Spinal cord (tissue), 9 donors: ENCODE measurements at regions not wholly inside any gene's neighbourhood (a gene's known extent, or its start where the extent isn't known, plus 50 kb on each side); places are given as distances from the start of the nearest gene placed in this dataset.

ENCODE experiments used
- DNase-seq, 6 donors: peaks; one replicate each; pipeline versions ENCODE4 v3.0.0 to v3.0.0-alpha.2; 2013 to 2015; ENCODE audit warnings: low spot score in 6 of 6, low read depth in 4 of 6
- H3K27ac ChIP-seq: one replicate; pipeline ENCODE4 v1.5.1; 2013; ENCODE audit warnings: low read depth, low read length, control low read depth
- H3K27me3 ChIP-seq: one replicate; pipeline ENCODE4 v1.6.1; 2013; ENCODE audit warnings: low read length; ENCODE audit not compliant: control insufficient read depth, insufficient read depth
- H3K36me3 ChIP-seq: one replicate; pipeline ENCODE4 v1.6.1; 2013; ENCODE audit warnings: low read length; ENCODE audit not compliant: control insufficient read depth, insufficient read depth
- H3K4me1 ChIP-seq: one replicate; pipeline ENCODE4 v1.6.1; 2013; ENCODE audit warnings: low read length; ENCODE audit not compliant: control insufficient read depth, insufficient read depth
- H3K4me3 ChIP-seq: one replicate; pipeline ENCODE4 v1.5.1; 2013; ENCODE audit warnings: low read depth, low read length, control low read depth
- H3K9me3 ChIP-seq: one replicate; pipeline ENCODE4 v1.6.1; 2013; ENCODE audit warnings: low read length; ENCODE audit not compliant: control insufficient read depth, insufficient read depth
- WGBS: methylation state at CpG from one replicate; pipeline ENCODE4 v1.1.5; 2013; ENCODE audit warnings: missing lambda C conversion rate; ENCODE audit not compliant: insufficient coverage; 5-methylcytosine and 5-hydroxymethylcytosine counted together
- donor health status: healthy.

DNA sequence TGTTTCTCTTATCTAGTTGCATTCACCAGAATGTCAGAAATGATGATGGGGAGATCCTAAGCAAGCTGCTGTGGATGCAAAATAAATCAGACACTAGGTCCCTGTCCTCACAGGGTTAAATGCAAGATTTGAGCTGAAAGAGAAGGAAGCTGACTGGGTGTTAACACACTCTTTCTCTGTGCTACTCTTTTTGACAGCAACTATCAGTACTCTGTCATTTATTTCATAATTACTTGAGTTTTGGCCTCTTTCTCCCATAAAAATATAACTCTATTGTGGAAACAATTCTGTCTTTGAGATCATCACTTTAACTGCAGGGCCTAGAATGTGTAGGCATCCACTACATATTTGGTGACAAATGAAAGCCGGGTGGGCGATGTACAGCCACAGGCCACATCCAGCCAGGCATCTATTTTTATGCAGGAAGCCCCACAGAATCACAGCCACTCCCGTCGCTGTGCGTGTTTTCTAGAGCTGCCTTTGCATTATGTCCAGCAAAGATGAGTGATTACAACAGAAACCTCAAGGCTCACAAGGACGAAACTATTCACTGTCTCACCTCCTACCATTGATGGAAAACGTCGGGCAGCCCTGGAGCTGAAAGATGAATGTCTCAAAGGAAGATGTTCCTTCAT is 849.0 kb downstream of the RNF144A start:
- Histone ChIP-seq H3K27ac (no peak overlapping the region), H3K27me3 (no peaks in the 10 kb centered on the region), H3K9me3 (peaks cover 8% of the 10 kb centered on the region), H3K36me3 (no peaks in the 10 kb centered on the region), H3K4me1 (no peaks in the 10 kb centered on the region), H3K4me3 (no peak overlapping the region)
- WGBS: 90% methylated on average over 5 of the region's 8 CpGs
- DNase-seq: peak in 1 of 6 donors; percentile 37

DNA sequence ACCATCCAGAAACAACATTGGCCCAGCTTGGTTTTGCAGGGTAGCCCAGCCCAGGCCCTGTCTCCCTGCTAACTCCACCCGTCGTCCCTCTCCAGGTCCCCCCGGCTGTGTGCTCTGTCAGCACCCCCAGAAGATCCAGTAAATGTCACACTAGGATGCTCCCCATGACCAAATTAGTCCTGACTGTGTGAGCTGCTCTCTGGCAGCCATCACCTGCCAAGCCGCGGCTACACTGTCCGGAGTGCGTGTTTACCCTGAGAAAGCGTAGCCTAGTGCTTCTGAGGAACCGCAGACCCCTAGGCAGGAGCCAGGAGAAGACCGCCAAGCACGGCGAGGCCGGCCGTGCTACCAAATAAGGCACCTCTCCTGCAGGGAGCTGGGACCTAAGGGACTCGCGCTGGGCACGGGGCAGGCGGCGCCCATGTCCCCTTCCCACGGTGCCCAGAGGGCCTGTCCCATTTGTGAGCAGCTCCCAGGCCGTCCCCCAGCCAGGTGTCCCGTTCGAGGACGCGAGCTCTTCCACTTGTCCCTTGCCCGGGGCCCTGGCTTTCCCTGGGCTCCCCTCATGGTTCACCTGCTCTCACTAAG is 849.9 kb downstream of the RNF144A start:
- no peaks in the 10 kb centered on the region for H3K4me1 ChIP-seq
- H3K36me3 ChIP-seq: no peaks in the 10 kb centered on the region
- no peak overlapping the region for H3K4me3 ChIP-seq
- 90% methylated on average over 26 of the region's 26 CpGs for WGBS
- no peaks in the 10 kb centered on the region for H3K27me3 ChIP-seq
- no peak overlapping the region for H3K27ac ChIP-seq
- H3K9me3 ChIP-seq: peaks cover 8% of the 10 kb centered on the region
- DNase-seq: no peak

DNA sequence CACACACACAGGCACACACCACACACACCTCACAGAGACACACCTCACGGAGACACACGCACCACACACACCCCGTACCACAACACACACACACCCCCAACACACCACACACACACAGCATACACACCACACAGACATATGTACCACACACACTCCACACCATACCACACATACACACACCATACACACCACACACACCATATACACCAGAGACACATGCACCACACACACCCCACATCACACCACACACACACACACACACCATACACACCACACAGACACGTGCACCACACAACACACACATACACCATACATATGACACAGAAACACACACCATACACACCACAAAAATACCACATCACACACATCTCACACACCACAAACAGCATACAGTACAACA is 850.7 kb downstream of the RNF144A start:
- peaks cover 8% of the 10 kb centered on the region for H3K9me3 ChIP-seq
- no peaks in the 10 kb centered on the region for H3K36me3 ChIP-seq
- WGBS: 93% methylated on average over 4 of the region's 4 CpGs
- no peak for DNase-seq
- H3K4me1 ChIP-seq: no peaks in the 10 kb centered on the region
- H3K27ac ChIP-seq: no peak overlapping the region
- H3K4me3 ChIP-seq: no peak overlapping the region
- no peaks in the 10 kb centered on the region for H3K27me3 ChIP-seq

GRCh38 chr2:7771781-7772180 is 854.6 kb downstream of the RNF144A start:
- Histone ChIP-seq H3K27me3 (no peaks in the 10 kb centered on the region), H3K4me1 (no peaks in the 10 kb centered on the region), H3K36me3 (no peaks in the 10 kb centered on the region), H3K9me3 (no peaks in the 10 kb centered on the region), H3K4me3 (no peak overlapping the region), H3K27ac (no peak overlapping the region)
- 89% methylated on average over 5 of the region's 5 CpGs for WGBS
- no peak for DNase-seq

DNA sequence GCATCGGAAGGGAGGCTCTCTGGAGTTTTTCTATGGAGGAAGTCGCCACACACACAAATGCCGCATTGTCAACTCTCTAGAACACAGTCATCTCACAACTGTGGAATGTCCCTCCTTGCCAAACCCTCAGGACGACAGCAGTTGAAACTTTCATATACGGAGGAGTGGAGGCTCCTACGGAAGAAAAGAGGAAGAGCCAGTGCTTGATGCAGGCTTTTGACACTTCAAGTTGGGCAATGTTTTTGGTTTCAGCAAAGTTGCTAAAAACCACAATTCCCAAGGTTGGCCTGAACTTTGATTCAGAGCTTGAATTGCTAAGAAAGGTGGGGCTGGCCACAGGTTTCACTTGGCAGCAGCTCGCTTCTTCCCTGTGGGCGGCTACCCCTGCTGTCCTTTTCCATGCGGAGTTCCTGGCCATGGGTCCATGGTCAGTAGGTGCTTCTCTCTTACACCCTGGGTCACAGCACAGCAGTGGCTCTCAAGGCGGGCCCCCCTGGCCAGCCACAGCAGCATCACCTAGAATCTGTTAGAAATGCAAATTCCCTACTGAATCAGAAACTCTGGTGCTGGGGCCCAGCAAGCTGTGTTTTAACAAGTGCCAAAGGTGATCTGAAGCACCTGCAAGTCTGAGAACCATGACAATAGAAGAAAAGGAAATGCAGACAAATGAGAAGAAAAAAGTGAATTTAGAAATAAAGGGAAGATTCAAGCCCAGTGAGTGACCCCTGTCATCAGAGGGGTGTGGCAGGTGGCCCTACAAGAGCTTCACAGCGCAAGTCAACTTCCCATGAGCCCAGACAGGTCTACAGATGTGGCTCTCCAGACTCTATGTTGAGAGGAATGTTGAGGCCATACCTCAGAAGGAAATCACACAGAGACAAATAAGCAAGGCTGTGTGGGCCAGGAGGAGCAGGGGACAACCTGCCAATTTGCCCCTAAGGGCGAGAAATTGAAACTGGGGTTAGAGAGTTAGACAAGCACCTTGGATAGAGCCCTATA is 856.4 kb downstream of the RNF144A start:
- no peak overlapping the region for H3K4me3 ChIP-seq
- WGBS: 83% methylated on average over 8 of the region's 12 CpGs
- no peaks in the 10 kb centered on the region for H3K4me1 ChIP-seq
- DNase-seq: no peak
- no peaks in the 10 kb centered on the region for H3K27me3 ChIP-seq
- H3K9me3 ChIP-seq: no peaks in the 10 kb centered on the region
- no peaks in the 10 kb centered on the region for H3K36me3 ChIP-seq
- no peak overlapping the region for H3K27ac ChIP-seq

GRCh38 chr2:7774481-7774880 is 857.3 kb downstream of the RNF144A start:
- Histone ChIP-seq H3K27me3 (no peaks in the 10 kb centered on the region), H3K4me3 (no peak overlapping the region), H3K4me1 (no peaks in the 10 kb centered on the region), H3K27ac (no peak overlapping the region), H3K36me3 (no peaks in the 10 kb centered on the region), H3K9me3 (no peaks in the 10 kb centered on the region)
- DNase-seq: no peak
- 63% methylated on average over 2 of the region's 3 CpGs for WGBS

- no peaks in the 10 kb centered on the region for H3K9me3 ChIP-seq
- no peaks in the 10 kb centered on the region for H3K4me1 ChIP-seq
- 80% methylated on average over 1 of the region's 3 CpGs for WGBS
- DNase-seq: no peak
- no peaks in the 10 kb centered on the region for H3K36me3 ChIP-seq
- no peak overlapping the region for H3K4me3 ChIP-seq
- no peak overlapping the region for H3K27ac ChIP-seq
- no peaks in the 10 kb centered on the region for H3K27me3 ChIP-seq
These were observed 860.5 kb downstream of the RNF144A start for GRCh38 chr2:7777668-7778067.

- Histone ChIP-seq H3K36me3 (no peaks in the 10 kb centered on the region), H3K9me3 (no peaks in the 10 kb centered on the region), H3K4me1 (no peaks in the 10 kb centered on the region), H3K27ac (no peak overlapping the region), H3K27me3 (no peaks in the 10 kb centered on the region), H3K4me3 (no peak overlapping the region)
- 83% methylated on average over 3 of the region's 5 CpGs for WGBS
- DNase-seq: peak in 1 of 6 donors; percentile 77
These were observed 863.1 kb downstream of the RNF144A start for GRCh38 chr2:7780321-7780720.

- no peaks in the 10 kb centered on the region for H3K36me3 ChIP-seq
- no peak overlapping the region for H3K27ac ChIP-seq
- H3K27me3 ChIP-seq: no peaks in the 10 kb centered on the region
- no peaks in the 10 kb centered on the region for H3K9me3 ChIP-seq
- DNase-seq: no peak
- no peaks in the 10 kb centered on the region for H3K4me1 ChIP-seq
- no peak overlapping the region for H3K4me3 ChIP-seq
- no CpG with 5 or more reads among the region's 4 CpGs for WGBS
These were observed 868.5 kb downstream of the RNF144A start for GRCh38 chr2:7785700-7786099.
